H9 (cell line): ENCODE measurements at regions not wholly inside any gene's neighbourhood (a gene's known extent, or its start where the extent isn't known, plus 50 kb on each side); places are given as distances from the start of the nearest gene placed in this dataset.

Experiments
- DNase-seq: peaks from one replicate; pipeline ENCODE4 v3.0.0-alpha.2; 2017
- H2AFZ ChIP-seq: one replicate; pipeline ENCODE4 v1.6.1; 2013; ENCODE audit warnings: mild to moderate bottlenecking, low read length, control low read depth, moderate library complexity
- H2AK5ac ChIP-seq: 2 replicates; pipeline ENCODE4 v1.6.1; 2013; ENCODE audit warnings: low read length, control low read depth, mixed read lengths; ENCODE audit not compliant: insufficient read length
- H2BK120ac ChIP-seq: one replicate; pipeline ENCODE4 v1.6.1; 2013; ENCODE audit warnings: low read depth, mild to moderate bottlenecking, low read length, control low read depth, inconsistent platforms; ENCODE audit not compliant: poor library complexity, severe bottlenecking
- H2BK12ac ChIP-seq: 2 replicates; pipeline ENCODE4 v1.6.1; 2013; ENCODE audit warnings: low read length, control low read depth, mixed read lengths, low read depth; ENCODE audit not compliant: insufficient read length
- H2BK15ac ChIP-seq: 2 replicates; pipeline ENCODE4 v1.6.1; 2013; ENCODE audit warnings: low read depth, low read length, control low read depth
- H2BK20ac ChIP-seq: one replicate; pipeline ENCODE4 v1.6.1; 2013; ENCODE audit warnings: low read depth, mild to moderate bottlenecking, low read length, control low read depth, inconsistent platforms; ENCODE audit not compliant: poor library complexity, severe bottlenecking
- H2BK5ac ChIP-seq: 2 replicates; pipeline ENCODE4 v1.6.1; 2013; ENCODE audit warnings: low read length, control low read depth, mixed read lengths; ENCODE audit not compliant: insufficient read length
- H3K14ac ChIP-seq: 2 replicates; pipeline ENCODE4 v1.6.1; 2013; ENCODE audit warnings: low read length, control low read depth; ENCODE audit not compliant: insufficient read depth
- H3K18ac ChIP-seq: 2 replicates; pipeline ENCODE4 v1.6.1; 2013; ENCODE audit warnings: low read depth, mild to moderate bottlenecking, mixed read lengths, low read length, control low read depth; ENCODE audit not compliant: insufficient read length
- H3K23ac ChIP-seq: 2 replicates; pipeline ENCODE4 v1.6.1; 2013; ENCODE audit warnings: low read length, control low read depth, mixed read lengths, low read depth; ENCODE audit not compliant: insufficient read length
- H3K23me2 ChIP-seq: 2 replicates; pipeline ENCODE4 v1.6.1; 2013; ENCODE audit warnings: low read depth, mild to moderate bottlenecking, mixed read lengths, low read length, control low read depth; ENCODE audit not compliant: insufficient read length, poor library complexity, severe bottlenecking
- H3K27ac ChIP-seq: 2 replicates; pipeline ENCODE4 v1.5.1; 2013; ENCODE audit warnings: low read length, control low read depth, mixed read lengths, low read depth; ENCODE audit not compliant: insufficient read length
- H3K27me3 ChIP-seq: 2 replicates; pipeline ENCODE4 v1.6.1; 2013; ENCODE audit warnings: low read length, control low read depth, inconsistent platforms; ENCODE audit not compliant: insufficient read depth
- H3K4ac ChIP-seq: 2 replicates; pipeline ENCODE4 v1.6.1; 2013; ENCODE audit warnings: low read depth, mild to moderate bottlenecking, control low read depth, inconsistent platforms, low read length, moderate library complexity
- H3K4me1 ChIP-seq: 2 replicates; pipeline ENCODE4 v1.6.1; 2013; ENCODE audit warnings: low read length, control low read depth, inconsistent platforms; ENCODE audit not compliant: insufficient read depth
- H3K4me2 ChIP-seq: 2 replicates; pipeline ENCODE4 v1.6.1; 2013; ENCODE audit warnings: low read length, control low read depth, mixed read lengths; ENCODE audit not compliant: insufficient read length, insufficient read depth
- H3K56ac ChIP-seq: 2 replicates; pipeline ENCODE4 v1.6.1; 2013; ENCODE audit warnings: low read depth, mild to moderate bottlenecking, mixed read lengths, low read length, control low read depth; ENCODE audit not compliant: insufficient read length
- H3K79me1 ChIP-seq: 2 replicates; pipeline ENCODE4 v1.6.1; 2013; ENCODE audit warnings: low read depth, mild to moderate bottlenecking, moderate library complexity, low read length, control low read depth, inconsistent platforms; ENCODE audit not compliant: insufficient read depth, poor library complexity, severe bottlenecking
- H3K79me2 ChIP-seq: 2 replicates; pipeline ENCODE4 v1.6.1; 2013; ENCODE audit warnings: low read length, control low read depth, inconsistent platforms; ENCODE audit not compliant: insufficient read depth
- H3K9ac ChIP-seq: 2 replicates; pipeline ENCODE4 v1.6.1; 2013; ENCODE audit warnings: low read length, control low read depth, mixed read lengths; ENCODE audit not compliant: insufficient read length; ENCODE audit errors: extremely low read depth
- H3K9me3 ChIP-seq: one replicate; pipeline ENCODE4 v1.6.1; 2013; ENCODE audit warnings: low read depth, low read length, inconsistent platforms; ENCODE audit not compliant: control insufficient read depth
- H3T11ph ChIP-seq: one replicate; pipeline ENCODE4 v1.6.1; 2013; ENCODE audit warnings: mild to moderate bottlenecking, low read length, control low read depth, inconsistent platforms
- H4K20me1 ChIP-seq: one replicate; pipeline ENCODE4 v1.6.1; 2013; ENCODE audit not compliant: control insufficient read depth, insufficient read length, insufficient read depth
- H4K5ac ChIP-seq: 2 replicates; pipeline ENCODE4 v1.6.1; 2013; ENCODE audit warnings: low read depth, mild to moderate bottlenecking, mixed read lengths, low read length, control low read depth; ENCODE audit not compliant: insufficient read length
- H4K8ac ChIP-seq: replicated peaks from 2 replicates; pipeline ENCODE4 v1.6.1; 2013; ENCODE audit warnings: low read length, control low read depth, mixed read lengths, low read depth; ENCODE audit not compliant: insufficient read length
- H4K91ac ChIP-seq: 2 replicates; pipeline ENCODE4 v1.6.1; 2013; ENCODE audit warnings: low read depth, mild to moderate bottlenecking, moderate library complexity, mixed read lengths, low read length, control low read depth; ENCODE audit not compliant: insufficient read length
- H3K27ac Mint-ChIP-seq, 3 experiments: 2 replicates in 2 of 3; 3 replicates in 1 of 3; pipeline ENCODE4 v1.8.0; 2020 to 2021; ENCODE audit warnings: mixed read lengths in 3 of 3, mild to moderate bottlenecking in 1 of 3, moderate library complexity in 1 of 3
- H3K27me3 Mint-ChIP-seq: 2 replicates; pipeline ENCODE4 v1.8.0; 2021; ENCODE audit warnings: low read depth, mild to moderate bottlenecking, moderate library complexity, mixed read lengths
- H3K36me3 Mint-ChIP-seq, 3 experiments: 2 replicates in 2 of 3; 3 replicates in 1 of 3; pipeline ENCODE4 v1.8.0; 2020 to 2021; ENCODE audit warnings: low read depth in 3 of 3, mixed read lengths in 3 of 3; ENCODE audit not compliant: insufficient read depth in 1 of 3
- H3K4me1 Mint-ChIP-seq, 2 experiments: 2 replicates each; pipeline ENCODE4 v1.8.0; 2020; ENCODE audit warnings: mixed read lengths in 2 of 2
- H3K4me3 Mint-ChIP-seq, 2 experiments: 2 replicates in 1 of 2; 3 replicates in 1 of 2; pipeline ENCODE4 v1.8.0; 2020 to 2021; ENCODE audit warnings: mild to moderate bottlenecking in 2 of 2, mixed read lengths in 2 of 2, moderate library complexity in 1 of 2
- H3K9me3 Mint-ChIP-seq, 2 experiments: 2 replicates in 1 of 2; 3 replicates in 1 of 2; pipeline ENCODE4 v1.8.0; 2020; ENCODE audit warnings: mild to moderate bottlenecking in 2 of 2, mixed read lengths in 2 of 2, moderate library complexity in 1 of 2
- CTCF ChIP-seq: fragments of 200-600 bp; sonication (generic); conservative IDR thresholded peaks from 3 replicates; pipeline ENCODE4 v1.8.0; 2021; ENCODE audit warnings: antibody characterized with exemption, mild to moderate bottlenecking
- WGBS: extraction: QIAGEN DNeasy Blood & Tissue Kit; methylation state at CpG from one replicate; pipeline ENCODE4 v1.1.7; 2013; ENCODE audit warnings: missing lambda C conversion rate, low lambda C conversion rate, mixed read lengths; ENCODE audit not compliant: insufficient read length; ENCODE audit errors: extremely low coverage; 5-methylcytosine and 5-hydroxymethylcytosine counted together

GRCh38 chr4:24188459-24188858 lies 298.6 kb upstream of the PPARGC1A start:
- Histone ChIP-seq H4K5ac (no peak overlapping the region), H4K91ac (no peak overlapping the region), H3T11ph (no peak overlapping the region), H3K27ac (no peak overlapping the region), H3K56ac (no peak overlapping the region), H2BK5ac (no peak overlapping the region), H3K9ac (no peak overlapping the region), H3K18ac (no peak overlapping the region), H3K79me1 (no peaks in the 10 kb centered on the region), H4K8ac (no peak overlapping the region), H2AFZ (no peak overlapping the region), H3K23ac (no peak overlapping the region), H3K9me3 (no peaks in the 10 kb centered on the region), H2BK12ac (no peak overlapping the region), H2AK5ac (no peak overlapping the region), H3K14ac (no peak overlapping the region), H3K4ac (no peak overlapping the region), H3K79me2 (no peaks in the 10 kb centered on the region), H3K4me2 (no peak overlapping the region), H3K23me2 (no peaks in the 10 kb centered on the region), H3K27me3 (no peaks in the 10 kb centered on the region), H2BK120ac (no peak overlapping the region), H2BK20ac (no peak overlapping the region), H4K20me1 (peaks cover 2% of the 10 kb centered on the region), H2BK15ac (no peak overlapping the region), H3K4me1 (no peaks in the 10 kb centered on the region)
- DNase-seq: no peak
- no peak for TF ChIP-seq CTCF
- H3K36me3 Mint-ChIP-seq: no peaks in the 10 kb centered on the region
- no peak overlapping the region for H3K27ac Mint-ChIP-seq
- peaks cover 5% of the 10 kb centered on the region for H3K27me3 Mint-ChIP-seq
- H3K4me1 Mint-ChIP-seq: no peaks in the 10 kb centered on the region
- no peaks in the 10 kb centered on the region for H3K9me3 Mint-ChIP-seq
- WGBS: no CpG with 5 or more reads among the region's 1 CpG
- H3K4me3 Mint-ChIP-seq: no peak overlapping the region
